ENCODE measurements at regions not wholly inside any gene's neighbourhood (a gene's known extent, or its start where the extent isn't known, plus 50 kb on each side); places are given as distances from the start of the nearest gene placed in this dataset.

DNA sequence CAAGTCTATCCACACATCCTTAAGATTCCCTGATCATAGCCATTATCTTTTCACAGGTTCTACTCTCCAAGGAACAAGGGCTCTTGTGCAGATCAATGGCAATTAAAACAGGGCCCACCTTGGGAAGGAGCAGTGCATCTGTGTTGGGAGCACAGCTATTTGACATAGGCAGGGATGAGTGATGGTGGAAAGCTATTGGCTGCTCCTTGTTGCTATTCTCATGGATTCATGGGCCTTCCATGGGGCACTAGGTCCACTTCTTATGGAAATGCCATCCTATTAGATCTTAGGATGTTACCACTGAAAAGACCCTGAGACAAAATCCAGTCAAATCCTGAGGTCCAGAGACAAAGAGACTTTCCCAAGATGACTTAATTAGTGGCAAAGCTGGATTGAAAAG lies 148.6 kb upstream of the MTNR1B start:
- H3K4me1 ChIP-seq: no peaks in the 10 kb centered on the region
- no peak for TF ChIP-seq POLR2A (IDR thresholded peaks at IDR 0.05)
- TF ChIP-seq, protein P1, sequence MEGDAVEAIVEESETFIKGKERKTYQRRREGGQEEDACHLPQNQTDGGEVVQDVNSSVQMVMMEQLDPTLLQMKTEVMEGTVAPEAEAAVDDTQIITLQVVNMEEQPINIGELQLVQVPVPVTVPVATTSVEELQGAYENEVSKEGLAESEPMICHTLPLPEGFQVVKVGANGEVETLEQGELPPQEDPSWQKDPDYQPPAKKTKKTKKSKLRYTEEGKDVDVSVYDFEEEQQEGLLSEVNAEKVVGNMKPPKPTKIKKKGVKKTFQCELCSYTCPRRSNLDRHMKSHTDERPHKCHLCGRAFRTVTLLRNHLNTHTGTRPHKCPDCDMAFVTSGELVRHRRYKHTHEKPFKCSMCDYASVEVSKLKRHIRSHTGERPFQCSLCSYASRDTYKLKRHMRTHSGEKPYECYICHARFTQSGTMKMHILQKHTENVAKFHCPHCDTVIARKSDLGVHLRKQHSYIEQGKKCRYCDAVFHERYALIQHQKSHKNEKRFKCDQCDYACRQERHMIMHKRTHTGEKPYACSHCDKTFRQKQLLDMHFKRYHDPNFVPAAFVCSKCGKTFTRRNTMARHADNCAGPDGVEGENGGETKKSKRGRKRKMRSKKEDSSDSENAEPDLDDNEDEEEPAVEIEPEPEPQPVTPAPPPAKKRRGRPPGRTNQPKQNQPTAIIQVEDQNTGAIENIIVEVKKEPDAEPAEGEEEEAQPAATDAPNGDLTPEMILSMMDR (IDR thresholded peaks at IDR 0.05): no peak
- no peak for ATAC-seq
- H3K9me3 ChIP-seq: no peaks in the 10 kb centered on the region
- DNase-seq: no peak
- no peak overlapping the region for H3K27ac ChIP-seq
- H3K36me3 ChIP-seq (replicated peaks in 1 of 2; ENCODE audit: insufficient read depth in 1 of 2, low read depth in 2 of 2): no peaks in the 10 kb centered on the region
- no peak overlapping the region for H3K4me3 ChIP-seq
- intact Hi-C loops (cut with DNase I): no loop called here
- no peaks in the 10 kb centered on the region for H3K27me3 ChIP-seq

DNA sequence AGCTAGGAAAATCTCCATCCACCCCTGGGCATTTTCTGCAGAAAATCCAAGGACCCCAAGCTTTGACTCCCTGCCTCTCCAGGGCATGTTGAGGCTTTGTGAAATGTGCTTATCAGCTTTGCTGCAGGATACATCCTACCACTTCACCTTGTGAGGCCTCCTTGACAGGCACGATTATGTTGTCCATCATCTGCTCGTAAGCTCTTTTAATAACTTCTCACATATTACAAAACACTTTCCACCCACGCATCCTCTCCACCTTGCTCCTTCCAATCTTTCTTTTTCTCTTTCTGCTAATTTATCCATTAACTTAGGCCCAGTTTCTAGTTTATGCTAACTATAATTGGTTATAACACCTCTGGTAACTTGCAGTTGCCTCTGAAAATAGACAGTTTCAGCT lies 147.0 kb upstream of the MTNR1B start:
- WGBS, 2 donors: 60 to 85% methylated on average over 3 of the region's 3 CpGs
- DNase-seq: no peak
- H3K9me3 ChIP-seq: no peaks in the 10 kb centered on the region
- ATAC-seq: no peak
- no peaks in the 10 kb centered on the region for H3K27me3 ChIP-seq
- intact Hi-C loops (cut with DNase I): no loop called here
- H3K36me3 ChIP-seq (replicated peaks in 1 of 2; ENCODE audit: insufficient read depth in 1 of 2, low read depth in 2 of 2): no peaks in the 10 kb centered on the region
- no peak for TF ChIP-seq POLR2A (IDR thresholded peaks at IDR 0.05)
- TF ChIP-seq, protein P1 (IDR thresholded peaks at IDR 0.05): no peak
- H3K4me3 ChIP-seq: no peak overlapping the region
- no peaks in the 10 kb centered on the region for H3K4me1 ChIP-seq
- H3K27ac ChIP-seq: no peak overlapping the region

- no peaks in the 10 kb centered on the region for H3K36me3 ChIP-seq (replicated peaks in 1 of 2; ENCODE audit: insufficient read depth in 1 of 2, low read depth in 2 of 2)
- no peak for TF ChIP-seq POLR2A (IDR thresholded peaks at IDR 0.05)
- TF ChIP-seq, protein P1 (IDR thresholded peaks at IDR 0.05): no peak
- no peaks in the 10 kb centered on the region for H3K27me3 ChIP-seq
- no peaks in the 10 kb centered on the region for H3K4me1 ChIP-seq
- DNase-seq: no peak
- intact Hi-C loops (cut with DNase I): no loop called here
- no peak for ATAC-seq
- no peak overlapping the region for H3K27ac ChIP-seq
- no peaks in the 10 kb centered on the region for H3K9me3 ChIP-seq
- H3K4me3 ChIP-seq: no peak overlapping the region
- WGBS, 2 donors: 20 to 33% methylated on average over 1 of the region's 1 CpG
These were observed 143.3 kb upstream of the MTNR1B start for GRCh38 chr11:92826136-92826535.

DNA sequence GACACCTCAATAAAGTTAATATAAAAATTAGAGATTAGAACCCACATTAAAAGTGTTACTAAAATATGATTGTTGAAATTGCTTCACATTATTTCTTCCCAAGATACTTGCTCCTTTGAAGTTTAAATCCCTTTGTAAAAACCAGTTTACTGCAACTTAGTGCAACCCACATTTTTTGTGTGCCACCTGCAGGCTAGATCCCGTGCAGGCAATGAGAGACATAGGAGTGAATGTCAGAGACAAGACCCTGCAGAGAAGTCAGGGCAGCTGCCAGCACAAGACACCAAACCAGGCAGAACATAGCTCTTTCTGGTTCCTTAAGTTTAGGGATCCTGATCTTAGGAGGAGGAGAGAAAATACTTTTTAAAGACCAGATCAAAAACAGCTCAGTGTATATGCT lies 142.8 kb upstream of the MTNR1B start:
- H3K27ac ChIP-seq: no peak overlapping the region
- no peaks in the 10 kb centered on the region for H3K9me3 ChIP-seq
- TF ChIP-seq, protein P1 (IDR thresholded peaks at IDR 0.05): no peak
- TF ChIP-seq POLR2A (IDR thresholded peaks at IDR 0.05): no peak
- no peaks in the 10 kb centered on the region for H3K36me3 ChIP-seq (replicated peaks in 1 of 2; ENCODE audit: insufficient read depth in 1 of 2, low read depth in 2 of 2)
- intact Hi-C loops (cut with DNase I): no loop called here
- no peaks in the 10 kb centered on the region for H3K4me1 ChIP-seq
- no peak overlapping the region for H3K4me3 ChIP-seq
- DNase-seq (no peak), ATAC-seq (no peak)
- WGBS, 2 donors: 75 to 86% methylated on average over 1 of the region's 1 CpG
- no peaks in the 10 kb centered on the region for H3K27me3 ChIP-seq

GRCh38 chr11:92827132-92827531 lies 142.3 kb upstream of the MTNR1B start:
- intact Hi-C loops (cut with DNase I): no loop called here
- H3K4me3 ChIP-seq: no peak overlapping the region
- no peak overlapping the region for H3K27ac ChIP-seq
- ATAC-seq (no peak), DNase-seq (no peak)
- TF ChIP-seq, protein P1 (IDR thresholded peaks at IDR 0.05): no peak
- TF ChIP-seq POLR2A (IDR thresholded peaks at IDR 0.05): no peak
- no peaks in the 10 kb centered on the region for H3K36me3 ChIP-seq (replicated peaks in 1 of 2; ENCODE audit: insufficient read depth in 1 of 2, low read depth in 2 of 2)
- H3K9me3 ChIP-seq: no peaks in the 10 kb centered on the region
- H3K27me3 ChIP-seq: no peaks in the 10 kb centered on the region
- H3K4me1 ChIP-seq: no peaks in the 10 kb centered on the region
- 61 to 66% methylated on average over 2 of the region's 2 CpGs for WGBS, 2 donors

All from body of pancreas (tissue), 4 donors.